A673 (cell line): ENCODE measurements at regions not wholly inside any gene's neighbourhood (a gene's known extent, or its start where the extent isn't known, plus 50 kb on each side); places are given as distances from the start of the nearest gene placed in this dataset.

Source experiments
- BruUV-seq: library from RNA; stranded (reverse); fragments of 400-500 nt; replicated peaks from 2 replicates; lab custom pipeline; 2021; lab: Mats Ljungman, UMichigan
- CTCF ChIA-PET: fragments of 300-600 bp; sonication (Branson Sonifier 250); formaldehyde crosslinking; loops from one replicate; lab custom pipeline; 2022; ENCODE audit warnings: antibody characterized with exemption; lab: Charles Lee
- POLR2A ChIA-PET: fragments of 300-600 bp; sonication (Branson Sonifier 250); formaldehyde crosslinking; loops from one replicate; lab custom pipeline; 2022; ENCODE audit warnings: antibody characterized with exemption; ENCODE audit not compliant: low non-redundant PET; lab: Charles Lee
- DNase-seq: peaks from one replicate; pipeline ENCODE4 v3.0.0-alpha.2; 2015; ENCODE audit warnings: low spot score
- H3K27ac ChIP-seq: fragments of 200-600 bp; sonication (generic); 2 replicates; pipeline ENCODE4 v1.5.1; 2016; ENCODE audit warnings: mixed run types, low read depth, mild to moderate bottlenecking, mixed read lengths, antibody characterized with exemption, low read length; ENCODE audit not compliant: poor library complexity, severe bottlenecking
- H3K27me3 ChIP-seq: fragments of 200-600 bp; sonication (generic); replicated peaks from 2 replicates; pipeline ENCODE4 v1.6.1; 2017; ENCODE audit warnings: mixed run types, low read depth, mild to moderate bottlenecking, mixed read lengths, antibody characterized with exemption, low read length; ENCODE audit not compliant: insufficient read depth, poor library complexity
- H3K36me3 ChIP-seq: fragments of 200-600 bp; sonication (generic); 2 replicates; pipeline ENCODE4 v1.6.1; 2016; ENCODE audit warnings: mixed run types, mild to moderate bottlenecking, mixed read lengths, antibody characterized with exemption, low read length; ENCODE audit not compliant: insufficient read depth, poor library complexity, severe bottlenecking
- H3K4me1 ChIP-seq: fragments of 200-600 bp; sonication (generic); 2 replicates; pipeline ENCODE4 v1.6.1; 2017; ENCODE audit warnings: mixed run types, mild to moderate bottlenecking, mixed read lengths, antibody characterized with exemption, low read length; ENCODE audit not compliant: insufficient read depth, poor library complexity, severe bottlenecking
- H3K4me3 ChIP-seq: fragments of 200-600 bp; sonication (generic); 2 replicates; pipeline ENCODE4 v1.5.1; 2016; ENCODE audit warnings: low read depth, mixed run types, mild to moderate bottlenecking, mixed read lengths, low read length; ENCODE audit not compliant: poor library complexity, severe bottlenecking
- H3K9me3 ChIP-seq: fragments of 200-600 bp; sonication (generic); 2 replicates; pipeline ENCODE4 v1.6.1; 2016; ENCODE audit warnings: mixed run types, low read depth, mild to moderate bottlenecking, mixed read lengths, antibody characterized with exemption, low read length; ENCODE audit not compliant: poor library complexity, severe bottlenecking
- CTCF ChIP-seq: fragments of 300-800, 200-600 bp; sonication (generic); conservative IDR thresholded peaks from 2 replicates; pipeline ENCODE4 v1.5.1; 2017; ENCODE audit warnings: low read depth, mild to moderate bottlenecking, antibody characterized with exemption, low read length, moderate library complexity, mixed read lengths
- EZH2 ChIP-seq: fragments of 200-600 bp; sonication (generic); IDR thresholded peaks from 2 replicates; pipeline ENCODE4 v1.6.1; 2017; ENCODE audit warnings: borderline replicate concordance, low read depth, mild to moderate bottlenecking, mixed read lengths, antibody characterized with exemption, low read length; ENCODE audit not compliant: poor library complexity, severe bottlenecking
- intact Hi-C: fragments of 100-400 bp; cut with micrococcal nuclease; formaldehyde crosslinking; loops from one replicate; pipeline ENCODE4 v1.10.0; 2022; ENCODE audit not compliant: unreplicated experiment

- no peak for DNase-seq
- POLR2A ChIA-PET: no interaction called here
- no peak overlapping the region for H3K4me3 ChIP-seq
- CTCF ChIA-PET: no interaction called here
- no peaks in the 10 kb centered on the region for H3K9me3 ChIP-seq
- TF ChIP-seq EZH2 (no peak), CTCF (no peak)
- no peaks in the 10 kb centered on the region for H3K36me3 ChIP-seq
- H3K27me3 ChIP-seq: peaks cover 9% of the 10 kb centered on the region
- H3K4me1 ChIP-seq: no peaks in the 10 kb centered on the region
- intact Hi-C loops: no loop called here
- no TSS peak for BruUV-seq
- no peak overlapping the region for H3K27ac ChIP-seq
These were observed 372.6 kb downstream of the RPRM start for GRCh38 chr2:153105829-153106578.

GRCh38 chr2:153101187-153101586, 377.4 kb downstream of the RPRM start:
- ChIA-PET CTCF (no interaction called here), POLR2A (no interaction called here)
- BruUV-seq: no TSS peak
- DNase-seq: no peak
- TF ChIP-seq EZH2: no peak
- no peak for TF ChIP-seq CTCF
- no peak overlapping the region for H3K4me3 ChIP-seq
- H3K9me3 ChIP-seq: no peaks in the 10 kb centered on the region
- no peaks in the 10 kb centered on the region for H3K27me3 ChIP-seq
- no peaks in the 10 kb centered on the region for H3K4me1 ChIP-seq
- H3K36me3 ChIP-seq: no peaks in the 10 kb centered on the region
- no peak overlapping the region for H3K27ac ChIP-seq
- intact Hi-C loops: no loop called here

GRCh38 chr2:153100151-153100550, 378.4 kb downstream of the RPRM start:
- H3K27me3 ChIP-seq: no peaks in the 10 kb centered on the region
- no peak for DNase-seq
- no peaks in the 10 kb centered on the region for H3K9me3 ChIP-seq
- no peaks in the 10 kb centered on the region for H3K36me3 ChIP-seq
- ChIA-PET CTCF (no interaction called here), POLR2A (no interaction called here)
- no TSS peak for BruUV-seq
- no peak overlapping the region for H3K27ac ChIP-seq
- no peak overlapping the region for H3K4me3 ChIP-seq
- no peak for TF ChIP-seq EZH2
- no peak for TF ChIP-seq CTCF
- intact Hi-C loops: no loop called here
- no peaks in the 10 kb centered on the region for H3K4me1 ChIP-seq
